NCI-H2196 (cell line): ENCODE measurements at regions not wholly inside any gene's neighbourhood (a gene's known extent, or its start where the extent isn't known, plus 50 kb on each side); places are given as distances from the start of the nearest gene placed in this dataset.

Source experiments
- DNase-seq: peaks from one replicate; lab custom pipeline; 2025; ENCODE audit not compliant: unreplicated experiment; lab: John Stamatoyannopoulos, UW

- no peak for DNase-seq
Measured at GRCh38 chr4:128338634-128339355, 51.2 kb upstream of the PGRMC2 start.

GRCh38 chr4:128337863-128338262, 50.2 kb upstream of the PGRMC2 start:
- no peak for DNase-seq
